ENCODE measurements at regions not wholly inside any gene's neighbourhood (a gene's known extent, or its start where the extent isn't known, plus 50 kb on each side); places are given as distances from the start of the nearest gene placed in this dataset.

DNA sequence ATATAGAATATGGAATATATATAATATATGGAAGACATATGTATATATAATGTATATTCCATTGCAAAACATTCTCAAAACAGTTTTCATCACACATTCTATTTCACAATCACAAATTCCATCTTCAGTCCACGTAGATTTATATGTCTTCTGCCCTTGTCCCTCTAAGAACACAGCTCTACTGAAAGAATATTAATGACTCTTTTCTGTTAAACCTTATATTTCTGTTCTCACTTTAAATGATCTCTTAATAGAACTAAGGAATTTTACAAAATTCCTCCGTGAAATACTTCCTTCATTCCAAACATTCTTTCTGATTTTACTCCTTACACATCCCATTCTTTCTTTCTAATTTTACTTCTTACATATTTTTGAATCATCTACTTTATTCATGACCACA is 1043.1 kb upstream of the PABPC4L start:
- DNase-seq: no peak
- no peaks in the 10 kb centered on the region for H3K36me3 ChIP-seq
- H3K27me3 ChIP-seq: no peaks in the 10 kb centered on the region
- H3K4me3 ChIP-seq (ENCODE audit: low read depth, low read length): no peak overlapping the region
- no peaks in the 10 kb centered on the region for H3K9me3 ChIP-seq
- H3K4me1 ChIP-seq: no peaks in the 10 kb centered on the region
- TF ChIP-seq, protein P1, sequence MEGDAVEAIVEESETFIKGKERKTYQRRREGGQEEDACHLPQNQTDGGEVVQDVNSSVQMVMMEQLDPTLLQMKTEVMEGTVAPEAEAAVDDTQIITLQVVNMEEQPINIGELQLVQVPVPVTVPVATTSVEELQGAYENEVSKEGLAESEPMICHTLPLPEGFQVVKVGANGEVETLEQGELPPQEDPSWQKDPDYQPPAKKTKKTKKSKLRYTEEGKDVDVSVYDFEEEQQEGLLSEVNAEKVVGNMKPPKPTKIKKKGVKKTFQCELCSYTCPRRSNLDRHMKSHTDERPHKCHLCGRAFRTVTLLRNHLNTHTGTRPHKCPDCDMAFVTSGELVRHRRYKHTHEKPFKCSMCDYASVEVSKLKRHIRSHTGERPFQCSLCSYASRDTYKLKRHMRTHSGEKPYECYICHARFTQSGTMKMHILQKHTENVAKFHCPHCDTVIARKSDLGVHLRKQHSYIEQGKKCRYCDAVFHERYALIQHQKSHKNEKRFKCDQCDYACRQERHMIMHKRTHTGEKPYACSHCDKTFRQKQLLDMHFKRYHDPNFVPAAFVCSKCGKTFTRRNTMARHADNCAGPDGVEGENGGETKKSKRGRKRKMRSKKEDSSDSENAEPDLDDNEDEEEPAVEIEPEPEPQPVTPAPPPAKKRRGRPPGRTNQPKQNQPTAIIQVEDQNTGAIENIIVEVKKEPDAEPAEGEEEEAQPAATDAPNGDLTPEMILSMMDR (IDR thresholded peaks at IDR 0.05; ENCODE audit: low read depth, low read length): no peak

DNA sequence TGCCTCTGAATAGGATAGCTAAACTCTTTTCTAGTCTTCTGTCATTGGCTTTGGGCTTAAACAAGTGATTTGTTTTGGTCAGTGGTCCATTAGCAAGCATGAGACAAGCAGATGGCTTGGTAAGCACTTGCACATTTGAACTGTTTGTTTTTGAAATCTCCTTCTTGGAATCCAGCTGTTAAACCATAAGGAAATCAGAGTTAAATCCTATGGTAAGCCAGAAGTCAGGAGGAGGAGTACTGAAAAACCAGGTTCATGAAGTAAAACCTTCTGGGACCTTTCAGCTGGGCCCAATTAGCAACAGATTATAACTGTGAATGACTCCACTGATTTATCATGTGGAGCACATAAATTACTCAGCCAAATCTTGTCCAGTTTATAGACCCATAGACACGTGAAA is 1042.5 kb upstream of the PABPC4L start:
- Histone ChIP-seq H3K4me3 (ENCODE audit: low read depth, low read length) (no peak overlapping the region), H3K4me1 (no peaks in the 10 kb centered on the region), H3K27me3 (no peaks in the 10 kb centered on the region), H3K9me3 (no peaks in the 10 kb centered on the region), H3K36me3 (no peaks in the 10 kb centered on the region)
- DNase-seq: no peak
- TF ChIP-seq, protein P1 (IDR thresholded peaks at IDR 0.05; ENCODE audit: low read depth, low read length): no peak

DNA sequence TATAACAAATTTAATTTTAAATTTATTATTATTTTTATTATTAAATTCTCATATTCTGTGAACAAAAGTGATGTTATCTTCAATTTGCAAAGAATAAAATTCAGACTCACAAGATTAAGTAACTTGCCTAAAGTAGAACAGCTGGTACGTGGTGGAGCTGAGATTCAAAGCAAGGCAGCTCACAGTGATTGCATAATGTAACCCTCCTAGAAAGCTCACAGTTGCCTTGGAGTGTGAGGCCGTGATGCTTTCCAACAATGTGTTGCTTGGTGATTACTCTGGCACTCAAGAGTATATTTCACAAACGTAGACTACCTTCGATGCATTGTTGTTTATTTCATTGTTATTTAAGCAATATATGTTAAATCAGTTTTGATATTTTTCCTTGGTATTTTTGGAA is 1039.2 kb upstream of the PABPC4L start:
- no peaks in the 10 kb centered on the region for H3K36me3 ChIP-seq
- no peak overlapping the region for H3K4me3 ChIP-seq (ENCODE audit: low read depth, low read length)
- H3K9me3 ChIP-seq: no peaks in the 10 kb centered on the region
- TF ChIP-seq, protein P1 (IDR thresholded peaks at IDR 0.05; ENCODE audit: low read depth, low read length): no peak
- no peaks in the 10 kb centered on the region for H3K4me1 ChIP-seq
- no peak for DNase-seq
- H3K27me3 ChIP-seq: no peaks in the 10 kb centered on the region

DNA sequence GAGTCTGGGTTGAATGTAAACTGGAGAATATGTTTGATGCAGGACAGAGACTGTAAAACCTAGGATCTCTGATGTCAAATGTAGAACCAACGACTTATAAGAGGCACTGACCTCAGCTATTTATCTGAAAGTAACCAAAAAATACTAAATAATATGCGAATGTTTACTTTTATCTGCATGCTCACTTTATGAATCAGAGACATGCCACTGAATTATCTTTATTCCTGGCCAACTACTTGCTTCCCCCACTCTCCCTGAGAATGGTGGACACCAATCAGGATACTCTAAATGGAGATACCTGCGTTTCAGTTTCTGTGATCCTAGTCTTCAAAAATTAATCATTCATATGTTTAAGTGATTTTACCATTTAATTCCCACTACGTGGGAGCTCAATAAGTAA is 1038.4 kb upstream of the PABPC4L start:
- no peaks in the 10 kb centered on the region for H3K27me3 ChIP-seq
- no peak for DNase-seq
- H3K9me3 ChIP-seq: no peaks in the 10 kb centered on the region
- TF ChIP-seq, protein P1 (IDR thresholded peaks at IDR 0.05; ENCODE audit: low read depth, low read length): no peak
- H3K36me3 ChIP-seq: no peaks in the 10 kb centered on the region
- no peaks in the 10 kb centered on the region for H3K4me1 ChIP-seq
- no peak overlapping the region for H3K4me3 ChIP-seq (ENCODE audit: low read depth, low read length)

DNA sequence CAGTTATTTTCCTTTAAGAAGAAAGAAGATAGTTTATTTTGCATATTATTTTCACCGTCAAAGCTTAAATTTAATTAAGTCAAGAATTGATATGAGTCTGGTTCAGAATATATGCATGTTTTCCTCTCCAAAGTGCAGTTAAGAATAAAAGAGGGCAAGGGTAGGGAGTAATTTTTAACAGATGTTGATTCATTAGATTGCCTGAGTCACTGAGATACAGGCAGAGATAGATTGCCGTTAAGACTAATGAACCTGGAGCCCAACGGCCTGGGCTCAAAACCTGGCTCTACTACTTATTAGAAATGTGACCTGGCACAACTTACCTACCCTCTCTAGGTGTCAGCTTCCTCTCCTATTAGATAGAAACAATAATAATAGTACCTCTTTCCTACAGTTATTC is 1037.4 kb upstream of the PABPC4L start:
- no peak for DNase-seq
- no peaks in the 10 kb centered on the region for H3K9me3 ChIP-seq
- no peaks in the 10 kb centered on the region for H3K27me3 ChIP-seq
- no peaks in the 10 kb centered on the region for H3K36me3 ChIP-seq
- no peaks in the 10 kb centered on the region for H3K4me1 ChIP-seq
- H3K4me3 ChIP-seq (ENCODE audit: low read depth, low read length): no peak overlapping the region
- TF ChIP-seq, protein P1 (IDR thresholded peaks at IDR 0.05; ENCODE audit: low read depth, low read length): no peak

DNA sequence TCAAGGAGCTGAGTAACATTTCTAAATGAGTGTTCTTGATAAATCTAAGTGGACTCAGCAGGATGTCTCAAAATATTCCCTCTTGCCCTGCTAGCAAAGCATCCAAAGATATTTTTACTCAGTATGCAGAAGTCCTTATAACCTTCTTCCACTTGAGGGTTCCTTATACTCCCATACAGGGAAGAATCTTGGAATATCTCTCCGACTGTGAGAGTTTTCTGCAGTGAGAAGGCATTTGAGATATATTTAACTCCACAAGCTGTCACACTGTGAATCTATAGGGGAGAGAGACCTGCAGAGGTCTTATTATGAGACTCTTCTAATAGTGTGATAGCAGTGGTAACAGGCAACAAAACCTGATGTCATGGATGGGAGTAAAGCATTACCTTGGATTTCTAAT is 1034.5 kb upstream of the PABPC4L start:
- TF ChIP-seq, protein P1 (IDR thresholded peaks at IDR 0.05; ENCODE audit: low read depth, low read length): no peak
- Histone ChIP-seq H3K4me3 (ENCODE audit: low read depth, low read length) (no peak overlapping the region), H3K4me1 (no peaks in the 10 kb centered on the region), H3K9me3 (no peaks in the 10 kb centered on the region), H3K36me3 (no peaks in the 10 kb centered on the region), H3K27me3 (no peaks in the 10 kb centered on the region)
- no peak for DNase-seq

All from BE2C (cell line).